Astrocyte (in vitro differentiated cells and primary cell): ENCODE measurements at regions not wholly inside any gene's neighbourhood (a gene's known extent, or its start where the extent isn't known, plus 50 kb on each side); places are given as distances from the start of the nearest gene placed in this dataset.

Experiments used
- DNase-seq: peaks from one replicate; pipeline ENCODE4 v3.0.0-alpha.2; 2010; ENCODE audit warnings: low read depth
- FAIRE-seq: peaks from 2 replicates; lab custom pipeline; 2011; peaks lifted over from hg19 to GRCh38; lab: Jason Lieb, UNC
- H2AFZ ChIP-seq: 2 replicates; pipeline ENCODE4 v1.6.0; 2012; ENCODE audit warnings: low read depth, low read length, inconsistent platforms
- H3K27ac ChIP-seq: 2 replicates; pipeline ENCODE4 v1.5.1; 2011; ENCODE audit warnings: low read depth, low read length, inconsistent platforms
- H3K27me3 ChIP-seq: 2 replicates; pipeline ENCODE4 v1.6.0; 2011; ENCODE audit warnings: low read length, inconsistent platforms; ENCODE audit not compliant: insufficient read depth
- H3K36me3 ChIP-seq: 2 replicates; pipeline ENCODE4 v1.5.1; 2011; ENCODE audit warnings: low read length, inconsistent platforms; ENCODE audit not compliant: insufficient read depth
- H3K4me1 ChIP-seq: 2 replicates; pipeline ENCODE4 v1.5.1; 2011; ENCODE audit warnings: low read length, inconsistent platforms; ENCODE audit not compliant: insufficient read depth
- H3K4me2 ChIP-seq: 2 replicates; pipeline ENCODE4 v1.6.0; 2012; ENCODE audit warnings: low read length, inconsistent platforms
- H3K4me3 ChIP-seq: 2 replicates; pipeline ENCODE4 v1.5.1; 2011; ENCODE audit warnings: low read depth, mild to moderate bottlenecking, low read length, inconsistent platforms; ENCODE audit not compliant: insufficient read depth
- H3K79me2 ChIP-seq: 2 replicates; pipeline ENCODE4 v1.6.0; 2012; ENCODE audit warnings: mild to moderate bottlenecking, low read length, inconsistent platforms; ENCODE audit not compliant: insufficient read depth
- H3K9ac ChIP-seq: 2 replicates; pipeline ENCODE4 v1.6.0; 2012; ENCODE audit warnings: mild to moderate bottlenecking, low read length, inconsistent platforms
- H3K9me3 ChIP-seq: 2 replicates; pipeline ENCODE4 v1.5.1; 2012; ENCODE audit warnings: low read depth, mild to moderate bottlenecking, low read length, inconsistent platforms; ENCODE audit not compliant: insufficient read depth
- H4K20me1 ChIP-seq: 2 replicates; pipeline ENCODE4 v1.6.0; 2012; ENCODE audit warnings: low read length, inconsistent platforms; ENCODE audit not compliant: insufficient read depth
- H3K27ac Mint-ChIP-seq: one replicate; pipeline ENCODE4 v1.8.0; 2021; ENCODE audit warnings: mild to moderate bottlenecking, mixed read lengths; ENCODE audit not compliant: unreplicated experiment
- H3K27me3 Mint-ChIP-seq: one replicate; pipeline ENCODE4 v1.8.0; 2021; ENCODE audit warnings: low read depth, mixed read lengths; ENCODE audit not compliant: unreplicated experiment
- H3K36me3 Mint-ChIP-seq: one replicate; pipeline ENCODE4 v1.8.0; 2021; ENCODE audit warnings: low read depth, mixed read lengths; ENCODE audit not compliant: unreplicated experiment
- H3K4me1 Mint-ChIP-seq: one replicate; pipeline ENCODE4 v1.8.0; 2021; ENCODE audit warnings: low read depth, mixed read lengths; ENCODE audit not compliant: unreplicated experiment
- H3K4me3 Mint-ChIP-seq: one replicate; pipeline ENCODE4 v1.8.0; 2021; ENCODE audit warnings: mild to moderate bottlenecking, moderate library complexity, mixed read lengths; ENCODE audit not compliant: unreplicated experiment
- H3K9me3 Mint-ChIP-seq: one replicate; pipeline ENCODE4 v1.8.0; 2021; ENCODE audit warnings: mild to moderate bottlenecking, mixed read lengths; ENCODE audit not compliant: unreplicated experiment
- EZH2 ChIP-seq: IDR thresholded peaks from 2 replicates; pipeline ENCODE4 v1.6.1; 2012; ENCODE audit warnings: mild to moderate bottlenecking, low read length, inconsistent platforms; ENCODE audit not compliant: insufficient read depth
- TF ChIP-seq, protein P1 (sequence below): IDR thresholded peaks from 2 replicates; pipeline ENCODE4 v1.5.1; 2011; ENCODE audit warnings: low read depth, mild to moderate bottlenecking, inconsistent platforms, low read length, moderate library complexity; ENCODE audit not compliant: insufficient read depth

DNA sequence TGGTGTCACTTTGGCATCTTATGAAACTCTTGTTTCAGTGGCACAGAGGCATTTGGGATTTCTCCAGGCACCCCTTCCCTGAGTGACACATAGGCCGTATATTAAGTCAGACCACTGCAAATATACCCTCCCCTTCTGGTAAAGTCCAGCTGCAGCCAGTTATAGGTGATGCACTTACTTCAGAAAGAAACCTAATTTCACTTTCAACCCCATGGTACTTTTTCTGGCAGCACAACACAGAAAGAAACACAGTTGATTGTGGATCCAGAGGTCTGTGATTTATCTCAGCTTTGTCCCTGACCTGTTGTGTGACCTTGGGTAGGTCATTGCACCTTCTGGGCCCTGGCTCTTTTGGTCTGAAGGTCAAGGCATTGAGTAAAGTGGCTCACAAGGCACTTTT is 173.2 kb downstream of the BUB3 start:
- H3K36me3 Mint-ChIP-seq = peaks cover 2% of the 10 kb centered on the region
- DNase-seq (no peak), FAIRE-seq (no peak)
- Histone ChIP-seq H3K36me3 (no peaks in the 10 kb centered on the region), H3K4me3 (no peak overlapping the region), H3K9me3 (no peaks in the 10 kb centered on the region), H3K9ac (no peak overlapping the region), H2AFZ (no peak overlapping the region), H3K79me2 (no peaks in the 10 kb centered on the region), H3K27ac (no peak overlapping the region), H3K4me1 (no peaks in the 10 kb centered on the region), H3K4me2 (no peak overlapping the region), H4K20me1 (no peaks in the 10 kb centered on the region), H3K27me3 (no peaks in the 10 kb centered on the region)
- H3K4me1 Mint-ChIP-seq = peaks cover 6% of the 10 kb centered on the region
- no peak overlapping the region for H3K4me3 Mint-ChIP-seq
- no peak overlapping the region for H3K27ac Mint-ChIP-seq
- peaks cover 9% of the 10 kb centered on the region for H3K27me3 Mint-ChIP-seq
- H3K9me3 Mint-ChIP-seq = peaks cover 5% of the 10 kb centered on the region
- TF ChIP-seq, protein P1, sequence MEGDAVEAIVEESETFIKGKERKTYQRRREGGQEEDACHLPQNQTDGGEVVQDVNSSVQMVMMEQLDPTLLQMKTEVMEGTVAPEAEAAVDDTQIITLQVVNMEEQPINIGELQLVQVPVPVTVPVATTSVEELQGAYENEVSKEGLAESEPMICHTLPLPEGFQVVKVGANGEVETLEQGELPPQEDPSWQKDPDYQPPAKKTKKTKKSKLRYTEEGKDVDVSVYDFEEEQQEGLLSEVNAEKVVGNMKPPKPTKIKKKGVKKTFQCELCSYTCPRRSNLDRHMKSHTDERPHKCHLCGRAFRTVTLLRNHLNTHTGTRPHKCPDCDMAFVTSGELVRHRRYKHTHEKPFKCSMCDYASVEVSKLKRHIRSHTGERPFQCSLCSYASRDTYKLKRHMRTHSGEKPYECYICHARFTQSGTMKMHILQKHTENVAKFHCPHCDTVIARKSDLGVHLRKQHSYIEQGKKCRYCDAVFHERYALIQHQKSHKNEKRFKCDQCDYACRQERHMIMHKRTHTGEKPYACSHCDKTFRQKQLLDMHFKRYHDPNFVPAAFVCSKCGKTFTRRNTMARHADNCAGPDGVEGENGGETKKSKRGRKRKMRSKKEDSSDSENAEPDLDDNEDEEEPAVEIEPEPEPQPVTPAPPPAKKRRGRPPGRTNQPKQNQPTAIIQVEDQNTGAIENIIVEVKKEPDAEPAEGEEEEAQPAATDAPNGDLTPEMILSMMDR = no peak
- no peak for TF ChIP-seq EZH2

DNA sequence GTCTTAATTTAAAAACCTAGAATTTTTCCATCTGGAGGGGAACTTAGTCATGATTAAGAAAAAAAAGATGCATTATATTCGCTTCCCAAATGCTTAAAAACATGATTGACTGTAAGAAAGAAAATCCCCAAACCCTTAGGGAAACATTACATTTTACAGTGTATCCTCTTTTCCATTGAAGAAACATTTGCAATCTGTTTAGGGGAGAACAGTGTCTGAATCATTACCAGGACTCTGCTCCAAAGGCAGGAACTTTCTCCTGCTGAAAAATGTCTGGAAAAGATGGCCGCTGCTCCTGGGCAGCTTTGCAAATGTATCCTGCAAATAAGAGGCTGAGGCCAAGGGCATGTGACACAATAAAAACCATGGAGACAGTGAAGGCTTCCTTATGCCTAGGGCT is 173.7 kb downstream of the BUB3 start:
- Histone ChIP-seq H3K27me3 (no peaks in the 10 kb centered on the region), H3K27ac (no peak overlapping the region), H3K9me3 (no peaks in the 10 kb centered on the region), H3K9ac (no peak overlapping the region), H3K79me2 (no peaks in the 10 kb centered on the region), H2AFZ (no peak overlapping the region), H4K20me1 (no peaks in the 10 kb centered on the region), H3K4me3 (no peak overlapping the region), H3K36me3 (no peaks in the 10 kb centered on the region), H3K4me1 (no peaks in the 10 kb centered on the region), H3K4me2 (no peak overlapping the region)
- Mint-ChIP-seq H3K27me3 (peaks cover 9% of the 10 kb centered on the region), H3K9me3 (peaks cover 5% of the 10 kb centered on the region), H3K4me3 (no peak overlapping the region), H3K4me1 (peaks cover 6% of the 10 kb centered on the region), H3K36me3 (peaks cover 2% of the 10 kb centered on the region), H3K27ac (no peak overlapping the region)
- TF ChIP-seq EZH2 = no peak
- TF ChIP-seq, protein P1 = no peak
- no peak for FAIRE-seq
- no peak for DNase-seq

DNA sequence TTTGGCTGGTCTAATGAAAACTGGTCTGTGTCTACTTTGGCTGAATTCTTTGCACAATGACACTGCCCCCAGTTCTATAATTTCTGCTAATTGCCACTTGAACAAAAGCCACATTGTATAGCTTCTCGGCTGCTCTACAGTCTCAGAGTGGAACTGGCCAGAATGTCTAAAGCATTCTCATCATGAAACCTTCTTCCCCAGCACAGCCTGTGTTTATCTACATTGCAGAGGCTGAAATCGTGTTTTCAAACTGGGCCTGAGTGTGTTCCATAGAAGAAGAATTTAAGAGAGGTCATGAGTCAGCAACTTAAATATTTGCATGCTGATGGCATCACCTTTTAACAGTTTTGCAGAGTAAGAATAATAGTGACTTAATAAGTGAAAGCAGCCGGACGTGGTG is 177.2 kb downstream of the BUB3 start:
- H3K36me3 ChIP-seq = no peaks in the 10 kb centered on the region
- H3K27me3 ChIP-seq = no peaks in the 10 kb centered on the region
- Mint-ChIP-seq H3K9me3 (peaks cover 12% of the 10 kb centered on the region), H3K4me1 (peaks cover 6% of the 10 kb centered on the region), H3K27me3 (no peaks in the 10 kb centered on the region), H3K4me3 (no peak overlapping the region), H3K27ac (peak overlapping the region; percentile 43), H3K36me3 (no peaks in the 10 kb centered on the region)
- no peak overlapping the region for H2AFZ ChIP-seq
- H3K9me3 ChIP-seq = no peaks in the 10 kb centered on the region
- no peak overlapping the region for H3K27ac ChIP-seq
- no peak overlapping the region for H3K4me3 ChIP-seq
- no peaks in the 10 kb centered on the region for H3K79me2 ChIP-seq
- H3K4me2 ChIP-seq = no peak overlapping the region
- peak; percentile 60 for DNase-seq
- FAIRE-seq = no peak
- TF ChIP-seq, protein P1 = no peak
- no peak for TF ChIP-seq EZH2
- H3K4me1 ChIP-seq = no peaks in the 10 kb centered on the region
- no peaks in the 10 kb centered on the region for H4K20me1 ChIP-seq
- no peak overlapping the region for H3K9ac ChIP-seq
